GM19239 (cell line): ENCODE measurements at regions not wholly inside any gene's neighbourhood (a gene's known extent, or its start where the extent isn't known, plus 50 kb on each side); places are given as distances from the start of the nearest gene placed in this dataset.
"Not testable (repeated sequence)": the region's sequence is repeated elsewhere in the genome, so short reads cannot be mapped to it uniquely, and the experiment has no call there.

Experiments
- DNase-seq: peaks from one replicate; pipeline ENCODE4 v3.0.0; 2011; ENCODE audit warnings: low spot score; ENCODE audit not compliant: insufficient read length
- FAIRE-seq: peaks from 2 replicates; lab custom pipeline; 2011; peaks lifted over from hg19 to GRCh38; lab: Jason Lieb, UNC

DNA sequence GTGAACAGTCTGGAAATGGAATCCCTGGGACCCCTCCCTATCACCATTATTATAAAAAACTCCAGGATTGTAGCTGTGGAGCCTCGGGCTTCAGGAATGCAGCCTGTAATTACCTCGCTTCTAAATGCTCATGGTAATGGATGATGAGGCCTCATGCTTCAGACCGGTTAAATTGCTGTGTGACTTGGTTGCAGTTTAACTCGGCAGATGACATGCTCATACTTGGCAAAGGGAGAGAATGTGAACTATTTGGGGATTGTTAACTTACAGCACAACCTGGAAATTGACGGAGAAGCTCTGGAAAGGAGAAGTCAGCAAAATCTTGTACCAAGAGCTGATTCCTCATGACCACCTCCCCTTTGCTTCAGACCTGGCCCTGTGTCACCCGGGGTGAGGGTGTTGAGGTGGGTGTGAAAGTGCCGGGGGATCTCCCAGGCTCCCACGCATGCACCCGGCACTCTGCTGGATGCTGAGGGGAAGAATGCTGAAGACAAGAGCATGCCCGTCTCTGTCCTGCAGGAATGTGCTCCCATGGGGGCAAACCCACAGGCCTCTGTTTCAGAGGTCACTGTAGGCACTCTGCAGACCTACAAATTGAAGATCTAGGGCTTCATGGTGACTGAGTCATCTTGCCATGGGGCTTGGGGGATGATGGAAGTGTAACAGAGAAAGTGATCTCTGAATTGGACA is 364.8 kb downstream of the RPS6KC1 start:
- no peak for FAIRE-seq
- DNase-seq, result no peak

- no peak for DNase-seq
- no peak for FAIRE-seq
Observed at GRCh38 chr1:213416461-213417224, 365.6 kb downstream of the RPS6KC1 start.

- DNase-seq, result no peak
- no peak for FAIRE-seq
Observed at GRCh38 chr1:213417225-213417820, 366.3 kb downstream of the RPS6KC1 start.

DNA sequence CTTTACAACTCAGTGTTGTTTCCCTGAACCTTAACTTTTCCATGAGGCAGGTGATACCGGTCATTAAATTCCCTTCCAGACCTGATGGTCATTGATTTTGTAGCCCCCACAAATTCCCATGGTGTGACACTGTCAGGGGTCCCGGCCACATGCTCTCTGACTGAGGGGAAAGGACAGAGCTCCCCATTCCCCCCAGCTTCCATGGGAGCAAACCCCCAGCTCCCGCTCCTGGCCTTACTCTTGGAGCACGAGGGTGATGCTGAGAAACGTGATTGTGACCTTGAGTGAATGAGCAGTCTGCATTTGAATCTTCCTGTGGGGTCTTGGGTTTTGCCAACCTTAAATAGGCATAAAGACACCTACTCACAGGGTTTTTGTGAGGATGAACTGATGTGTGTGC is 366.8 kb downstream of the RPS6KC1 start:
- no peak for DNase-seq
- no peak for FAIRE-seq

DNA sequence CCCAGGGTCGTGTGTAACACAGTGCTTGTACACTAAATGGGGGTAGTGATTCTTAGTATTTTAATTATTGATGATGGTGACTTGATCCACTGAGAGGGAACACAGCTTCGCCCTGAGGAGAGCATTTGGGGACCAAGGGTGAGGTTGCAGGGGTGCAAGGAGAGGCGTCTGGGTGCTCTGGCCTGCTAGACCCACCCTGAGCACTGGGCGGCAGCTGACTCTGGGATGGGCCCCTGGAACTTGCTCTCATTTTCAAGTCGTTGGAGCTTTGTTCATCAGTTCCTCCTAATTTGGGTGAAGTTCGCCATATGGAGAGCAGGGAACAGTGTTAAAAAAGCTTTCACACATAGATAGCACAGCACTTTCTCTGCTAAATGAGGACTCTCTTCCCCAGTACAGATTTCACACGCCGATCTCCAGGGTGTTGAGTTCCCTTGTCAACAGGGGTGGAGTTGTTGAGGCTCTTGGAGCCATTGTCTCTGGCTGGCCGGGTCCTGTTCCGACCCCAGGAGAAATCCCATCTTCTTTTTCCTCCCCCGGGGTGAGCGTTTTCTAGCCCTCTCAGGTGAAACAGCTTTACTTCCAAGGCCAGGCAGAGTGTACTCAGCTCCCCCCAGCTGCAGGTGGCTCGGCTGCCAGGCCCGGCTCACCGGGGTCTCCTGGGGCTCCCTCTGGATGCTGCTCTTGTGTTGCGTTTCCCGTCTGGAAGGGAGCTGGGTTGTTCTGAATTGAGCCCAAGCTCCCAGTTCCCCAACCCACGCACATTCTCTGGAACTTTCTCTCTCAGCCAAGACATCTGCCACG is 367.4 kb downstream of the RPS6KC1 start:
- no peak for FAIRE-seq
- no peak for DNase-seq

DNA sequence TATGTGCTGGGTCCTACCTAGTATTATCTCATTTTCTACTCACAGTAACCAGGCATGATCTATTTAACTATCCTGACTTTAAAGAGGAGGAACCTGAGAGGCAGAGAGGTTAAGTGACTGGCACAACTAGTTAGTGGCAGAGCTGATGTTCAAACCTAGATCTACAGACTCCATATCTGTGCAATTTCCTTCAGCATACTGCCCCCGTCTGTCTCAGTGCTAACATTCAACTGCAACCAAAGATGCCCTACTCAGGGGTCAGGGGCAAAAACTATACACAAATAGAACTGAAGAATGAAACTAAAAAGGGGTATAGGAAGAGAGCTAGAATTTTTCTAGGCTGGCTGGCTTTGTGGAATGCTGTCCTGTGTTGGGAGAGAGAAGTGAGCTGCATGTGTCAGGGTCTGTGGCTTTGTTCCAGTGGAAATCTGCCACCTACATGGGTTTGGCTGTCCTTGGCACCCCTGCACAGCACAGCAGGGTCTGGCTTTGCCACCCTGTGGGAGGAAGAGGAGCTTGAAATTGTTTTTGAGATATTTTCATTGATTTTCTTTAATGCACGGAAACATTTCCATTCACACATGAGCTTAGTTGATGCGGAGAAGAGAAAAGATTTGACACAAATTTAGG is 368.5 kb downstream of the RPS6KC1 start:
- FAIRE-seq (no peak), DNase-seq (no peak)

- DNase-seq, FAIRE-seq: not testable (repeated sequence)
Observed at GRCh38 chr1:213421178-213421577, 370.1 kb downstream of the RPS6KC1 start.

GRCh38 chr1:213423041-213423440 is 372.0 kb downstream of the RPS6KC1 start:
- FAIRE-seq, result no peak
- no peak for DNase-seq

GRCh38 chr1:213423605-213424004 is 372.6 kb downstream of the RPS6KC1 start:
- no peak for FAIRE-seq
- DNase-seq, result no peak

DNA sequence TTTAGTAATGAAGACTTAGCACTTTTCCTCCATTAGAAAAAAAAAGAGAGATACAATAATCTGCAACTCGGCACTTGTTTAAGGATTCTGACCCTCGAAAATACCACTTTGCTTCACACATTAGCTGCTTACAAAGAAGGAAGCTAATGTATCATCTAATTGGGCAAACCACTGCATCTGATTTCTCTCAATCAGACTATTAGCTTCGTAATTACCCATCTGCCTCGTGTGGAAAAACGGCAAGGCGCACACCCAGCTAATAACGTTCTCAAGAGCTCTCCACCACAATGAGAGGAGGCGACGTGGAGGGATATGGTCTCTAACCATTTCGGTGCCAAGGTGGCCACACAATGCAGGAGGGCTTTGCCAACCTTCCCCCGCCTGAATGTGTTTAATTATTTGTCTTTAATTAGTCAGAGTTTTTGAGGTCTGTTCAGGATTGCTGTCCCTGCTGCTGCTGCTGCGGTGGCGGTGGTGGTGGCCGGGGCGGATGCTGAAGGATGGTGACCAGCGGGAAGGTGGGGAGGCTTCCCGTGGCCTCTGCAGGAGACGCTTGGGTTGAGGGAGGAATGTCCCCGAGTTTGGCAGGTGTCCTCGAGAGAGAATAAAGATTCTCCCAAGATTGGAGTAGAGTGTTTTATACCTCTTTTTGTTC is 374.5 kb downstream of the RPS6KC1 start:
- no peak for DNase-seq
- no peak for FAIRE-seq

DNA sequence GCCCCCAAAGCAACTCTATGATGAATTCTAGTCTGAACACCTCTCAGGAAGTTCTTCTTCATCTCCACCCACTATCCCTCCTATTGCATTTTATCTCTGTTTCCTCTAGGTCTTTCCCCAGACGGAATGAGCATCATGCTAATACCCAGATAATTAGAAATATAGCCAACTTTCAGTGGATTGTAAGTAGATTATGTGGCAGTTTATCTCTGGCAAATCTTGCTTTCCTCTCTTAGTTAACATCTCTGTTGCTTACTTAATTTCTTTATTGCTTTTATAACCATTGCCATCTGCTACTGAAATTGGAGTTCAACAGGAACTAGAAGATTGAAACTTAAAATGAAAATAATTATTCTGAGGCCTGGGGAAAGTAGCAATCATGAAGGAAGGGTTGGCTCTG is 378.6 kb downstream of the RPS6KC1 start:
- DNase-seq (no peak), FAIRE-seq (no peak)

GRCh38 chr1:213435715-213436114 is 384.7 kb downstream of the RPS6KC1 start:
- FAIRE-seq (no peak), DNase-seq (no peak)

DNA sequence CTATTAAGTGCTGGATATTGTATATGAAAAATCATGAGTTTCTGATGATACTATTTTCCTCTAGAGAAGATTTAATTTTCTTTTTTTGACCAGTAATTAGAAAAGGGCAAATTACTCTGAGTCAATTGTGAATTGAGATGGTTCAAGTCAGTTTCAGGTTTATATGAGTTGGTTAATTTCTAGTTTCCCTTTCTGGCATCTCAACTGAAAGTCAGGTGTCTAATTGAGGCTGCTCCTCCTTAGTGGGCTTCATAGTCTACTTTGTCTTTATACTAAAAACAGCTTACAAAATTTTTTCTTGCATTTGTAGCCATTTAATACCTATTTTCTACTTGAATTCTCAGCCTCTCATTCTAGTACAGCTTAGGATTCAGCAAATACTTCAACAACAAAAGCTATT is 387.3 kb downstream of the RPS6KC1 start:
- DNase-seq (no peak), FAIRE-seq (no peak)

GRCh38 chr1:213439703-213440102 is 388.7 kb downstream of the RPS6KC1 start:
- FAIRE-seq (no peak), DNase-seq (no peak)

DNA sequence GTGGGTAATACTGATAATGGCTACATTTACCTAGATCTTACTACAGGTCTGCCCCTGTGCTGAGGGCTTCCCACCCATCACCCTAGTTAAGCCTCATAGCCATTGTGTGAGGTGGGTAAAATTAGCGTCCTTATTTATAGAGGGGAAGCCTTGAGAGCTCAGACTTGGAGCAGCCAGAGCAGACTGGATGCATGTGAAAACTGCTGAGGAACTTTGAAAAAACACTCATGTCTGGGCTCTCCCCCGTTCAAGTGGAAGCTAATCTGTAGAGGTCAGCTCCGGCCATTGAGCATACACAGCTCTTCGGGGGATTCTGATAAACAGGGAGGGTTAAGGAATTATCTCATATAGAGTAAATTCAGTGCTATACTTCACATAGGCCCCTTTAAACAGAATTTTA is 389.7 kb downstream of the RPS6KC1 start:
- FAIRE-seq, result no peak
- no peak for DNase-seq

DNA sequence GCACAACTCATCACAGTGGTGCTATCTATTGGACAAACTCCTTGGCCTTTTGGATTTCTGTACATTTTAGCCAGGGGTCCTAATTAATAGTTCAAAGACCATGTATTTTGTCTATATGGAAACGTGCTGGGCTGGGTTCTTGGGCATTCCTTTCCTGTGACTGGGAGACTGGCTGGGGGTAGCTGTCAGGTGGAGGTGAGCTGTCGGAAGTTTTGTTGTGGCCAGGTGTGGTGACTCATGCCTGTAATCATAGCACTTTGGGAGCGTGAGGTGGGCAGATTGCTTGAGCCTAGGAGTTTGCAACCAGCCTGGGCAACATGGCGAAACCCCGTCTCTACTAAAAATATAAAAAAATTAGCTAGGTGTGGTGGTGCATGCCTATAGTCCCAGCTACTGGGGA is 392.4 kb downstream of the RPS6KC1 start:
- FAIRE-seq (no peak), DNase-seq (no peak)

GRCh38 chr1:213444224-213444623 is 393.2 kb downstream of the RPS6KC1 start:
- FAIRE-seq, result no peak
- no peak for DNase-seq

DNA sequence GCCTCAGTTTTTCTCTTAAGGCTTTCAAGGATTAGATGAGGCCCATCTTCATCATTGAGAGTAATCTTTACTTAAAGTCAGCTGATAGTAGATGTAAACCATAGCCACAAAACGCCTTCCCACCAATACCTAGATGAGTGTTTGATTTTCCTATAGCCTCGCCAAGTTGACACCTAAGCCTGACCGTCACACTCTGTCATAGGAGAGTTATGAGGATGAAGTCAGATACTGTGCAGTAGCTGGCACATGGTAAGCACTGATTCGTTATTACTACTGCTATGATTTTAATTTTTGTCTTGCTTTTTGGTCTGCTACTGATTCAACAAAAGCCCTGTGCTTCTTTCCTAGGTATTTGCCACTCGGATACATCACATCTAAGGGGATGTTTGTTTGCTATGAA is 395.5 kb downstream of the RPS6KC1 start:
- FAIRE-seq (no peak), DNase-seq (no peak)

- FAIRE-seq (no peak), DNase-seq (no peak)
Observed at GRCh38 chr1:213448360-213448759, 397.3 kb downstream of the RPS6KC1 start.

GRCh38 chr1:213448776-213449175 is 397.7 kb downstream of the RPS6KC1 start:
- DNase-seq (no peak), FAIRE-seq (no peak)
